ENCODE measurements at regions not wholly inside any gene's neighbourhood (a gene's known extent, or its start where the extent isn't known, plus 50 kb on each side); places are given as distances from the start of the nearest gene placed in this dataset.

GRCh38 chr2:16932826-16933225 lies 267.2 kb upstream of the CYRIA start:
- TF ChIP-seq REST (IDR thresholded peaks at IDR 0.05; ENCODE audit: borderline replicate concordance) (no peak), CTCF (IDR thresholded peaks at IDR 0.05; ENCODE audit: poor library complexity, severe bottlenecking) (no peak), EP300 (conservative IDR thresholded peaks at IDR 0.05; ENCODE audit: poor library complexity, severe bottlenecking) (no peak)

Data from neural cell (in vitro differentiated cells).